ENCODE measurements at regions not wholly inside any gene's neighbourhood (a gene's known extent, or its start where the extent isn't known, plus 50 kb on each side); places are given as distances from the start of the nearest gene placed in this dataset.
"Not testable (repeated sequence)": the region's sequence is repeated elsewhere in the genome, so short reads cannot be mapped to it uniquely, and the experiment has no call there.

- DNase-seq, result no peak
These were observed 93.8 kb upstream of the BMAL1 start for GRCh38 chr11:13183826-13184196.

GRCh38 chr11:13184295-13184794, 93.2 kb upstream of the BMAL1 start:
- no peak for DNase-seq

GRCh38 chr11:13188179-13188578, 89.4 kb upstream of the BMAL1 start:
- DNase-seq, result no peak

DNA sequence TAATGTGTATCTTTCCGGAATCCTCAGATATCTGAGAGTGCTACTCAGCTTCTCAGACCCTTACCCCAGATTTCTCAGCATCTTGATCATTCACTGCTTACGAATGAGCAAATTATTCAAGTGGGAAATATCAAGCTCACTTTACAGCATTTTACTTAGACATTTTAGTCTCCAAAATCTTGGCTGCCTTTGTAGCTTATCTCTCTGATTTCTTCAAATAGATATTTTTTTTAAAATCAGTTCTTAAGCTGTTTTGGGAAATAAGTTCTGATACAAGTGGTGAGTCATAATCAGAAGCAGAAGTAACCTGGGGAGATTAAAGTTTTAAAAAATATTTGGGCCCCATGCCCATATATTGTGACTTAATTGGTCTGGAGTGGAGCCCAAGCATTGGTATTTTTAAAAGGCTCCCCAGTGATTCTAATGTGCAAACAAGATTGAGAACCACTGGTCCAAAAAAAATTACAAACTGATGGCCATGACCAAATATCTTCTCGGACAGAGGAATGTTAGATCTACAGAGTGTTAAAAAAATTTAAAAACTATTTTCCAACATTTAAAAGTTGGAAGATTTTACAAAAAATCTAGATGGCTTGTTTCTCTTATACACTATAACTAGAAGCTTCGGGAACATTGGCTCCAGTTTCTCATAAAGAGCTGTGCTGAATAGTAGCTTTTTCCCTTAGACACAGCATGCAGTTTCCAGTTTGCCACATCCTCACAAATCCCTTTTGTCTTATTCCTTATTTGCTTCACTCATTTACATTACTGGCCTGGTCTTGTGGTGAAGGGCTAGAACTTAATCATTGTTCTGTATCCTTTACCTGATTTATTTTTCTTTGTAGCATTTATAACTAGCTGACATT, 87.8 kb upstream of the BMAL1 start:
- no peak for DNase-seq

- no peak for DNase-seq
These were observed 84.0 kb upstream of the BMAL1 start for GRCh38 chr11:13193613-13194012.

GRCh38 chr11:13197374-13197773, 80.2 kb upstream of the BMAL1 start:
- DNase-seq, result not testable (repeated sequence)

DNA sequence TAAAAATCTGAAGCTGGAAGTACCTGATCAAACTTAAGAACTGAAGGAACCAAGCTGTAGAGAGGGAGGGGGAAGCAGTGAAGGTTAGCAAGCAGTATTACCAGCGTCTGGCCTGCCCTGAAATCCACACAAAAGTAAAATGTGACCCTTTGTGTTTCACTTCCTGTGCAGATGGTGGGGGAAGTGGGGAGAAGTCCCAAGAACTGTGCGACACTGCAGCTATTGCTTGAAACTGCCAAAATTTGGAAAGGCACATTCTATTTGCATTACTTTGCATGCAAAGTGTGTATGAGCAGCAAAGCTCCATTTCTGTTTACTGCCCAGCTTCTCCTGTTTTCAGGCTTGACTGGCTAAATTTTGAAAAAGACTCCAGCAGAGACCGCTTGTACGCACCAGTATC, 72.1 kb upstream of the BMAL1 start:
- no peak for DNase-seq

- DNase-seq, result no peak
These were observed 71.4 kb upstream of the BMAL1 start for GRCh38 chr11:13206086-13206640.

GRCh38 chr11:13207270-13207664, 70.3 kb upstream of the BMAL1 start:
- no peak for DNase-seq

GRCh38 chr11:13207665-13208594, 69.7 kb upstream of the BMAL1 start:
- peak; percentile 30 for DNase-seq

- DNase-seq, result no peak
These were observed 68.7 kb upstream of the BMAL1 start for GRCh38 chr11:13208921-13209320.

GRCh38 chr11:13209379-13209778, 68.2 kb upstream of the BMAL1 start:
- no peak for DNase-seq

- peak; percentile 76 for DNase-seq
These were observed 67.2 kb upstream of the BMAL1 start for GRCh38 chr11:13210424-13210823.

DNA sequence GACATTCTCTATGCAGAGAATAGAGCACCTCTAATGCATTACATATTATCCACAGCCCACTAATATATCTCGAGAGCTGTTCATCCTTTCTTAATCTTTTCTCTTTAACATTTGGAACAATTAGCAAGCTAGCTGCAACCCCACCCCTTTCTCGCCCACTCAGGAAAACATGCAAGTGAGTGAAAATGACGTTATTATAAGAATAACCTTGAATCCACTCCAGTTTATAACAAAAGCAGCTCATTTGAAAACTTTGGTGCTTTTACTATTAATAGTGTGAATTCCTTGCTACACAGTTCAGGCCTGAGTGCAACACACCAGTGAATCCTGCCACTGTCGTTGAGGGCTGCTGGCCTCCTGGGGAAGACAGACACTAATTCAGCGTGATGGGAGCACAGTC, 63.3 kb upstream of the BMAL1 start:
- DNase-seq, result no peak

DNA sequence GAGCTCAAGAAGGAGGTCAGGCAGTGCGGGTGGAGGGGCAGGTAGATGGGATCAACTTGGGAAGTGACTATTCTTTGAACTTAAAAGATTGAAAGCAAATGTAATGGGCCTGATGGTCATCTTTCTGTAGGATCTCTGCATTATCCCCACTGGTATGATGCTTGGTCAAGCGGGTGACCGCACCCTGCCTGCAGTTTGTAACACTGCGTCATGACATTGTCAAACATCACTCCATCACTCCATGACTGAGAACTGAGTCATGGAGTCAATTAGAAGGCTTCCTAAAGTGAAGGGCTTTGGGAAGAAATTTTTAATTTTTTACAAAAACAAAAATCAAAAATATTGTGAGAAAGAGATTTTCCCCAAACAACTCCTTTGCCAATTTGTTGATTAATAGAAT, 62.4 kb upstream of the BMAL1 start:
- DNase-seq, result no peak

GRCh38 chr11:13216019-13216710, 61.4 kb upstream of the BMAL1 start:
- no peak for DNase-seq

DNA sequence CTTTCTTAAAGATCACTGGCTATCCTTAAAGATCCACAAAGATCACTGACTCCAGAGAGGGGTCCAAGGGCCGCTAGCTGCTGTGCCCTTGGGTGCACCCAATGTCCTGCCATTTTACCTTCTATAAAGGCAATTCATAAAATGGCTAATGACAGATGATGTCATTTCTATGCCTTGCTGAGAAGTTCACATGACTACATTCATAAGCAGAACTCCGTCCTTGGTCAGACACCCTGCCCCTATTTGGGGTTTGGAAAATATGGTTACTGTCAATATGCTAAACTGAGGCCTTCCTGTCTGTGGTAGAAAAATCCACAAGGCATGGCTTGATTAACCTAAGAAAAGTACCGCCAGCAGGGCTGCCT, 60.9 kb upstream of the BMAL1 start:
- no peak for DNase-seq

DNA sequence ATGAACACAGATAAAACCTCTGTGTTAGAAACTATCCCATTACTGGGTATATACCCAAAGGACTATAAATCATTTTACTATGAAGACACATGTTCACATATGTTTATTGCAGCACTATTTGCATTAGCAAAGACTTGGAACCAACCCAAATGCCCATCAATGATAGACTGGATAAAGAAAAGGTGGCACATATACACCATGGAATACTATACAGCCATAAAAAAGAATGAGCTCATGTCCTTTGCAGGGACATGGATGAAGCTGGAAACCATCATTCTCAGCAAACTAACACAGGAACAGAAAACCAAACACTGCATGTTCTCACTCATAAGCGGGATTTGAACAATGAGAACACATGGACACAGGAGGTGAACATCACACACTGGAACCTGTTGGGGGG, 58.9 kb upstream of the BMAL1 start:
- not testable (repeated sequence) for DNase-seq

GRCh38 chr11:13220148-13220547, 57.4 kb upstream of the BMAL1 start:
- no peak for DNase-seq

DNA sequence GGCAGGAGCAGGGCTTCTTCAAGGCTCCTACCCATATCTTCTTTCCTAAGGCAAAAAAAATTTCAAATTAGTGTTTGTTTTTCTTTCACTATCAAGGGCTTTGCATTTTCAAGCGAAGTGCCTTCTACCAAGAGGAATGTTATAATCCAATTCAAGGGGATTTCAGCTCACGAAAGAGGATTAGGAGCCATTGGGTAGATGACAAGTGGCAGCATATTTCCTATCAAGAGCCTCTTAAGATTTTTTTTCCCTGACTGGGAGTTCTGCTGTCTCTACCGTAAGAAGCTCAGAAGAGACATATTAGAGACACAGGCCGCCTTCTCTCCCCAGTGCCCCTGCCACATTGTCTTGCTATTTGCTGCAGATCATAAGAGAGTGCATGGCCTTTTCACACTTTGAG, 55.9 kb upstream of the BMAL1 start:
- DNase-seq, result no peak

GRCh38 chr11:13222285-13222684, 55.3 kb upstream of the BMAL1 start:
- no peak for DNase-seq

- DNase-seq, result no peak
These were observed 54.5 kb upstream of the BMAL1 start for GRCh38 chr11:13223112-13223511.

DNA sequence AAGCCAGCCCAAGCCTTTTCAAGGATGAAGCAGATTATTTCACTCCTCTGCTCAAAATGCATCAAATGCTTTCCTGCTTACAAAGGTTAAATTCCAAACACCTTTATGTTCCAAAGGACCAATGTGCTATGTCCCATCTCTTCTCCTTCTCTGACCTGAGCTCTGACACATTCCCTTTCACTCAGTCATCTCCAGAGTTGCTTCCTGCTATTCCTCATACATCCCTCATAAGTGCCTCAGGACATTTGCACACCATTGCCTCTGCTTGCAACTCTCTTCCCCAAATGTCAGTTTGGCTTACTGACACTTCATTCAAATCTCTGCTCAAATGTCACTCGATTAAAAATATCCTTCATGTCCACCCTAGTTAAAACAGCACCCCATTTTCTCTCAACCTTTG, 53.3 kb upstream of the BMAL1 start:
- DNase-seq, result no peak
